ENCODE measurements at regions not wholly inside any gene's neighbourhood (a gene's known extent, or its start where the extent isn't known, plus 50 kb on each side); places are given as distances from the start of the nearest gene placed in this dataset.

DNA sequence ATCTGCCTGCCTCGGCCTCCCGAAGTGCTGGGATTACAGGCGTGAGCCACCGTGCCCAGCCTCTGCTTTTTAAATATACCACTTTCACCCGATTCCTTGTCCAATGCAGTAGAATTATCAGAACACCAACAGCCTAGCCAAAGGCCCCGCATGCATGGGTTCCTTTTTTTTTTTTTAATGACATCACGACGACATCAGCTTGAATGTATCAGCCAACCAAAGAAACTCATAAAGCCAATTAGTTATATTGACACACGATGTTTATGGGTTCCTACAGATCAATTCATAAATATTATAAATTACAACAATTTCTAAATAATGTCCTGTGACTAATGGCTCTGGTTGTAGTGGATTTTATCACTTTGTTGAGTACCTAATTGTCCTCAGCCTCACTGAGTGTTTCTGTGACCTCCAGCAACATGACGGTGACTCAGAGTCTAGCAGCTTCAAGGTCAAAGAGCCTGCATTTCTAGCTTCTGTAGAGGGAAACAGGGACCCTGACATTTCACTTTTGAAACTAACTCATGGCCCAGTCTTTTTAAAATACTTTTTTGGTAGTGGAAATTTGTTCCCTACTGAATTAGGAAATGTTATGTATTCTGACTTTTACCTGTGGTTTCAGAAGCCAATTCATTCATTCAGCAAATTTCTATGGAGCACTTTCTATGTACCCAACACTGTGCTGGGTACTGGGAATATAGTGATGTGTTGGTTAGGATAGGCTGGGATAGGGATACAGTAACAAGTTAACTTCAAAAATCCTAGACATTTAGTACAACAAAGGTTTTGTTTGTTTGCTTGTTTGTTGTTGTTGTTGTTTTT is 144.1 kb downstream of the SUDS3 start:
- FAIRE-seq: no peak
- no peak for DNase-seq (ENCODE audit: insufficient read length, low spot score)
- TF ChIP-seq, protein P1, sequence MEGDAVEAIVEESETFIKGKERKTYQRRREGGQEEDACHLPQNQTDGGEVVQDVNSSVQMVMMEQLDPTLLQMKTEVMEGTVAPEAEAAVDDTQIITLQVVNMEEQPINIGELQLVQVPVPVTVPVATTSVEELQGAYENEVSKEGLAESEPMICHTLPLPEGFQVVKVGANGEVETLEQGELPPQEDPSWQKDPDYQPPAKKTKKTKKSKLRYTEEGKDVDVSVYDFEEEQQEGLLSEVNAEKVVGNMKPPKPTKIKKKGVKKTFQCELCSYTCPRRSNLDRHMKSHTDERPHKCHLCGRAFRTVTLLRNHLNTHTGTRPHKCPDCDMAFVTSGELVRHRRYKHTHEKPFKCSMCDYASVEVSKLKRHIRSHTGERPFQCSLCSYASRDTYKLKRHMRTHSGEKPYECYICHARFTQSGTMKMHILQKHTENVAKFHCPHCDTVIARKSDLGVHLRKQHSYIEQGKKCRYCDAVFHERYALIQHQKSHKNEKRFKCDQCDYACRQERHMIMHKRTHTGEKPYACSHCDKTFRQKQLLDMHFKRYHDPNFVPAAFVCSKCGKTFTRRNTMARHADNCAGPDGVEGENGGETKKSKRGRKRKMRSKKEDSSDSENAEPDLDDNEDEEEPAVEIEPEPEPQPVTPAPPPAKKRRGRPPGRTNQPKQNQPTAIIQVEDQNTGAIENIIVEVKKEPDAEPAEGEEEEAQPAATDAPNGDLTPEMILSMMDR (IDR thresholded peaks at IDR 0.05; ENCODE audit: insufficient read depth, missing control alignments): no peak

DNA sequence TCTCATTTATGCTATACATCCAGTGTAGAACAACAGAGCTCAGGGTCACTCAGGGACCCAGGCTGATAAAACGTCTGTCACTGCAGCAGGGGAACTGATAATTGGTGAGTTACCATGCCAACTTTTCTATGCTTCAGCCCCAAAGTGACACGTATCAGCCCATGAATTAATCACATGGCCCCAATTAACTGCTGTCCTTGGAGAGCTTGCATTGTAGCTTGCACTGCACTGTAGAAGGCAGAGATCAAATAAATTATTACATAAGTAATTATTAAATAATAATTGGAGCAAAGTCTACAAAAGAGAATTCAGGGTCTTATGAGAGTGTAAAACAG is 144.6 kb downstream of the SUDS3 start:
- TF ChIP-seq, protein P1 (IDR thresholded peaks at IDR 0.05; ENCODE audit: insufficient read depth, missing control alignments): no peak
- DNase-seq (ENCODE audit: insufficient read length, low spot score): no peak
- FAIRE-seq: no peak

DNA sequence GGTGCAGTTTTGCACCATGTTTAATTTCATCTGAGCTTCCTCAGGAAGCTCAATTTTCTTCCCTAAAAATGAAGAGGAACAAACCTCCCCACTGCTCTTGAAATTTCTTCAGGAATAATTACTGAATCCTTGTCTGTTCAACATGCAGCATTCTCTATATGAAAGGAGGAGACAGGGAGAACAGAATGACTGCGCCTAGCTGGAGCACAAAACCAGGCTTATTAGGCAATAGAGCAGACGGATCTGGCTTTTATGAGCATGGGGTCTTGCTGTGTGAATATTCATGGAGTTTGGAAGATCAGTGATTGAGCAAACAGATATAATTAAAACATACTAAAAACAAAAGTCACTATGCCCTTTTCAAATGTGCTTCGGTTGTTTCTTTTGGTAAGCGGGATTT is 148.1 kb downstream of the SUDS3 start:
- FAIRE-seq (no peak), DNase-seq (ENCODE audit: insufficient read length, low spot score) (no peak)
- TF ChIP-seq, protein P1 (IDR thresholded peaks at IDR 0.05; ENCODE audit: insufficient read depth, missing control alignments): no peak

DNA sequence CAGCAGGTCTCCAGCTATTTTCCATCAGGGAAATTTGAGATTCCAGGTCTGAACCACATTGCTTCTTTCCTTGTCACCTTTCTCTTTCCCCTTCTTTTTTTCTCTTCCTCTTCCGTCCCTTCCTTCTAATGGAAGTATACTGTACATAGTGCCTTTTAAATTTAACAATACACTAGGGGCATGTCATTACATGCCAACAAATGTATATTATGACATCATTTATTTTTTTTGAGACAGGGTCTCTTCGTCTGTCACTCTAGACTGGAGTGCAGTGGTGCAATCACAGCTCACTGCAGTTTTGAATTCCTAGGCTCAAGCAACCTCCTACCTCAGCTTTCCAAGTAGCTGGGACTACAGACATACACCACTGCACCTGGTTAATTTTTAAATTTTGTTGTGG is 148.9 kb downstream of the SUDS3 start:
- DNase-seq (ENCODE audit: insufficient read length, low spot score) (no peak), FAIRE-seq (no peak)
- TF ChIP-seq, protein P1 (IDR thresholded peaks at IDR 0.05; ENCODE audit: insufficient read depth, missing control alignments): no peak

DNA sequence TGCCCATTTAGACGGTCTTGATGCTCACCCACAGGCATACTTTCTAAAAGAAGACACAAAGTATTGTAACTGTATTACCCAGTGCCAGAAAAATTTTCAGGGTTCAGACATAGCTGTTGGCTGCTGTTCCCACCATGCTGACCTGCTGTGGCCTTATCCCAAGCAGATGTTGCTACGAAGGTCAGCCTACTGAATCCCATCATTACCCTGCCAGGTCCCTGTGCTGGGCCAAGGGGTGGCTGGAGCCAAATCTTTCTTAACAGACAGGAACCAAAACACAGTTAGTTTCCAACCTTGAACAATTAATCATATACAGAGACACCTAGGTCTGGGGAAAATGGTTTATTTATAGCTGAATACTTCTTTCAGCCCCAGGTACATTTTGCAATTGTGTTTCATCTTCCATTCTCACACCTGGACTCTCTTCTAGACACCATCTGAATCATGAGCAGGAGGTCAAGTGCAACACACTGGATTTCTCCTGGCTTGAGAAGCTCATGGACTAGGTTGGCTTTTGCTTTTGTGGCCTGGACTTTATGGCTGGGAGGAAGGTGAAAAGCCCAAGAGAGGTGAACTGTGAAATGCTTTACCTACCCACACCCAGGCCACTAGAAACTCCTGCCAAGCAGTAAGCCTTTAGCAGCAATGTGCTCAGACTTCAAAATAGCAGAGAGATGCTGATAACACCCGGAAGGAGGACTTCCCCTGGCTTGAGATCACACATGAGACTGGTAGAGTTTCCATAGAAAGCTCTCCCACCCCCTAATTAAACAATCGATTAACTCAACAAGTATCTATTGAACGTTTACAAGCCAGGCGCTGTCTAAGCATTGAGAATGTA is 150.1 kb downstream of the SUDS3 start:
- TF ChIP-seq, protein P1 (IDR thresholded peaks at IDR 0.05; ENCODE audit: insufficient read depth, missing control alignments): no peak
- no peak for DNase-seq (ENCODE audit: insufficient read length, low spot score)

DNA sequence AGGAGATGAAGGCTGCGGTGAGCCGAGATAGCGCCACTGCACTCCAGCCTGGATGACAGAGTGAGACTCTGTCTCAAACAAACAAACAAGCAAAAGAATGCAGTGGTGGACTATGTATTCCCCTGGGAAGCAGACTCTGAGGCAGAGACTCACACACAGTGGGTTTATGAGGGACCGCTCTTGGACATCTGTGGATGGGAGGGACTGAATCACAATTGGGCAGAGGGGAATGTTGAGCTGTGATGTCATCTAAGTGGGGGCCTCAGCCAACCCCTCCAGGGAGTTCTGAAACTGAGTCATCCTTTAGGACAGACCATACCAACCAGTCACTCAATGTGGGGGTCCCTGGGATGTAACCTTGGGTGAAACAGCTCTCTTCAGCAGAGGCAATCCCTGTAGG is 151.0 kb downstream of the SUDS3 start:
- no peak for FAIRE-seq

More for the DNA sequence above, 150.1 kb downstream of the SUDS3 start:
- no peak for FAIRE-seq

More for the DNA sequence above, 151.0 kb downstream of the SUDS3 start:
- TF ChIP-seq, protein P1 (IDR thresholded peaks at IDR 0.05; ENCODE audit: insufficient read depth, missing control alignments): no peak
- no peak for DNase-seq (ENCODE audit: insufficient read length, low spot score)
